ENCODE measurements at regions not wholly inside any gene's neighbourhood (a gene's known extent, or its start where the extent isn't known, plus 50 kb on each side); places are given as distances from the start of the nearest gene placed in this dataset.
"Not testable (repeated sequence)": the region's sequence is repeated elsewhere in the genome, so short reads cannot be mapped to it uniquely, and the experiment has no call there.

GRCh38 chr14:94853920-94854319 is 84.0 kb upstream of the GSC start:
- H3K27me3 Mint-ChIP-seq = peaks cover 20% of the 10 kb centered on the region
- DNase-seq = no peak
- no peaks in the 10 kb centered on the region for H3K36me3 Mint-ChIP-seq (ENCODE audit: low read depth)
- peaks cover 10% of the 10 kb centered on the region for H3K9me3 Mint-ChIP-seq
- H3K27ac Mint-ChIP-seq = no peak overlapping the region
- H3K4me3 Mint-ChIP-seq = no peak overlapping the region
- H3K4me1 Mint-ChIP-seq (ENCODE audit: low read depth) = no peaks in the 10 kb centered on the region

- H3K27ac Mint-ChIP-seq = no peak overlapping the region
- H3K4me3 Mint-ChIP-seq = no peak overlapping the region
- no peaks in the 10 kb centered on the region for H3K4me1 Mint-ChIP-seq (ENCODE audit: low read depth)
- peaks cover 10% of the 10 kb centered on the region for H3K9me3 Mint-ChIP-seq
- no peak for DNase-seq
- peaks cover 6% of the 10 kb centered on the region for H3K27me3 Mint-ChIP-seq
- no peaks in the 10 kb centered on the region for H3K36me3 Mint-ChIP-seq (ENCODE audit: low read depth)
Observed at GRCh38 chr14:94850309-94851211, 80.6 kb upstream of the GSC start.

- no peaks in the 10 kb centered on the region for H3K36me3 Mint-ChIP-seq (ENCODE audit: low read depth)
- H3K27me3 Mint-ChIP-seq = peaks cover 2% of the 10 kb centered on the region
- H3K27ac Mint-ChIP-seq = no peak overlapping the region
- no peaks in the 10 kb centered on the region for H3K4me1 Mint-ChIP-seq (ENCODE audit: low read depth)
- no peak overlapping the region for H3K4me3 Mint-ChIP-seq
- no peak for DNase-seq
- no peaks in the 10 kb centered on the region for H3K9me3 Mint-ChIP-seq
Observed at GRCh38 chr14:94844593-94845152, 74.8 kb upstream of the GSC start.

GRCh38 chr14:94840467-94840866 is 70.6 kb upstream of the GSC start:
- no peak for DNase-seq
- Mint-ChIP-seq H3K9me3 (no peaks in the 10 kb centered on the region), H3K4me1 (ENCODE audit: low read depth) (no peaks in the 10 kb centered on the region), H3K4me3 (no peak overlapping the region), H3K36me3 (ENCODE audit: low read depth) (no peaks in the 10 kb centered on the region), H3K27me3 (peaks cover 4% of the 10 kb centered on the region), H3K27ac (no peak overlapping the region)

GRCh38 chr14:94839348-94839747 is 69.4 kb upstream of the GSC start:
- Mint-ChIP-seq H3K4me3 (no peak overlapping the region), H3K27ac (no peak overlapping the region), H3K27me3 (peaks cover 4% of the 10 kb centered on the region), H3K36me3 (ENCODE audit: low read depth) (no peaks in the 10 kb centered on the region), H3K4me1 (ENCODE audit: low read depth) (no peaks in the 10 kb centered on the region), H3K9me3 (no peaks in the 10 kb centered on the region)
- no peak for DNase-seq

- Mint-ChIP-seq H3K4me1 (ENCODE audit: low read depth) (no peaks in the 10 kb centered on the region), H3K27me3 (peaks cover 4% of the 10 kb centered on the region), H3K36me3 (ENCODE audit: low read depth) (no peaks in the 10 kb centered on the region), H3K9me3 (no peaks in the 10 kb centered on the region), H3K4me3 (no peak overlapping the region), H3K27ac (no peak overlapping the region)
- no peak for DNase-seq
Observed at GRCh38 chr14:94836849-94837248, 66.9 kb upstream of the GSC start.

- peaks cover 4% of the 10 kb centered on the region for H3K27me3 Mint-ChIP-seq
- H3K27ac Mint-ChIP-seq = no peak overlapping the region
- H3K4me1 Mint-ChIP-seq (ENCODE audit: low read depth) = no peaks in the 10 kb centered on the region
- no peaks in the 10 kb centered on the region for H3K36me3 Mint-ChIP-seq (ENCODE audit: low read depth)
- H3K9me3 Mint-ChIP-seq = no peaks in the 10 kb centered on the region
- no peak for DNase-seq
- H3K4me3 Mint-ChIP-seq = no peak overlapping the region
Observed at GRCh38 chr14:94833633-94834032, 63.7 kb upstream of the GSC start.

GRCh38 chr14:94831085-94831484 is 61.2 kb upstream of the GSC start:
- no peaks in the 10 kb centered on the region for H3K9me3 Mint-ChIP-seq
- H3K4me3 Mint-ChIP-seq = no peak overlapping the region
- no peaks in the 10 kb centered on the region for H3K36me3 Mint-ChIP-seq (ENCODE audit: low read depth)
- peaks cover 3% of the 10 kb centered on the region for H3K27me3 Mint-ChIP-seq
- no peaks in the 10 kb centered on the region for H3K4me1 Mint-ChIP-seq (ENCODE audit: low read depth)
- DNase-seq = no peak
- H3K27ac Mint-ChIP-seq = no peak overlapping the region

GRCh38 chr14:94827711-94828447 is 58.0 kb upstream of the GSC start:
- H3K4me1 Mint-ChIP-seq (ENCODE audit: low read depth) = no peaks in the 10 kb centered on the region
- H3K27me3 Mint-ChIP-seq = peaks cover 14% of the 10 kb centered on the region
- H3K36me3 Mint-ChIP-seq (ENCODE audit: low read depth) = no peaks in the 10 kb centered on the region
- no peak overlapping the region for H3K4me3 Mint-ChIP-seq
- H3K27ac Mint-ChIP-seq = no peak overlapping the region
- no peak for DNase-seq
- peaks cover 11% of the 10 kb centered on the region for H3K9me3 Mint-ChIP-seq

- Mint-ChIP-seq H3K9me3 (peaks cover 11% of the 10 kb centered on the region), H3K27ac (no peak overlapping the region), H3K4me3 (no peak overlapping the region), H3K36me3 (ENCODE audit: low read depth) (no peaks in the 10 kb centered on the region), H3K27me3 (peaks cover 14% of the 10 kb centered on the region), H3K4me1 (ENCODE audit: low read depth) (no peaks in the 10 kb centered on the region)
- no peak for DNase-seq
Observed at GRCh38 chr14:94826774-94827173, 56.9 kb upstream of the GSC start.

- H3K9me3 Mint-ChIP-seq = peaks cover 11% of the 10 kb centered on the region
- no peak overlapping the region for H3K4me3 Mint-ChIP-seq
- peaks cover 14% of the 10 kb centered on the region for H3K27me3 Mint-ChIP-seq
- no peak overlapping the region for H3K27ac Mint-ChIP-seq
- no peaks in the 10 kb centered on the region for H3K36me3 Mint-ChIP-seq (ENCODE audit: low read depth)
- DNase-seq = no peak
- H3K4me1 Mint-ChIP-seq (ENCODE audit: low read depth) = no peaks in the 10 kb centered on the region
Observed at GRCh38 chr14:94823556-94824341, 53.8 kb upstream of the GSC start.

GRCh38 chr14:94821705-94822104 is 51.8 kb upstream of the GSC start:
- H3K9me3 Mint-ChIP-seq = peaks cover 11% of the 10 kb centered on the region
- no peak overlapping the region for H3K4me3 Mint-ChIP-seq
- H3K27ac Mint-ChIP-seq = no peak overlapping the region
- H3K27me3 Mint-ChIP-seq = peaks cover 16% of the 10 kb centered on the region
- no peaks in the 10 kb centered on the region for H3K4me1 Mint-ChIP-seq (ENCODE audit: low read depth)
- no peak for DNase-seq
- no peaks in the 10 kb centered on the region for H3K36me3 Mint-ChIP-seq (ENCODE audit: low read depth)

GRCh38 chr14:94820932-94821331 is 51.0 kb upstream of the GSC start:
- not testable (repeated sequence) for H3K27ac Mint-ChIP-seq; H3K4me1 Mint-ChIP-seq (ENCODE audit: low read depth); H3K36me3 Mint-ChIP-seq (ENCODE audit: low read depth); DNase-seq; H3K4me3 Mint-ChIP-seq
- Mint-ChIP-seq H3K9me3 (peaks cover 11% of the 10 kb centered on the region), H3K27me3 (peaks cover 21% of the 10 kb centered on the region)
